ENCODE measurements at regions not wholly inside any gene's neighbourhood (a gene's known extent, or its start where the extent isn't known, plus 50 kb on each side); places are given as distances from the start of the nearest gene placed in this dataset.
A peak's percentile ranks its signal among the peaks of the same experiment; 100 is the strongest.
"Not testable (repeated sequence)": the region's sequence is repeated elsewhere in the genome, so short reads cannot be mapped to it uniquely, and the experiment has no call there.

- DNase-seq: no peak
Measured at GRCh38 chr4:189124791-189125190, 815.9 kb upstream of the FRG1 start.

GRCh38 chr4:189126040-189126439 is 814.6 kb upstream of the FRG1 start:
- DNase-seq: no peak

- DNase-seq: no peak
Measured at GRCh38 chr4:189128341-189128740, 812.3 kb upstream of the FRG1 start.

GRCh38 chr4:189129044-189129694 is 811.5 kb upstream of the FRG1 start:
- DNase-seq: no peak

GRCh38 chr4:189131118-189131517 is 809.6 kb upstream of the FRG1 start:
- no peak for DNase-seq

DNA sequence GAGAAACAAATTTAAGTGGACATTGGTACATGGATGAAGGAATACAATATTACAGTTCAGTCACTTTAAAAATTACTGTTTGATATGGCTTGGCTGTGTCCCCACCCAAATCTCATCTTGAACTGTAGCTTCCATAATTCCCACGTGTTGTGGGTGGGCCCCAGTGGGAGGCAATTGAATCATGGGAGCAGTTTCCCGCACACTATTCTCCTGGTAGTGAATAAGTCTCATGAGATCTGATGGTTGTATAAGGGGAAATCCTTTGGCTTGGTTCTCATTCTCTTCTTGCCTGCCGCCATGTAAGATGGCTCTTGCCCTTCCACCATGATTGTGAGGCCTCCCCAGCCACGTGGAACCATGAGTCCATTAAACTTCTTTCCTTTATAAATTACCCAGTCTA is 804.2 kb upstream of the FRG1 start:
- DNase-seq: no peak

DNA sequence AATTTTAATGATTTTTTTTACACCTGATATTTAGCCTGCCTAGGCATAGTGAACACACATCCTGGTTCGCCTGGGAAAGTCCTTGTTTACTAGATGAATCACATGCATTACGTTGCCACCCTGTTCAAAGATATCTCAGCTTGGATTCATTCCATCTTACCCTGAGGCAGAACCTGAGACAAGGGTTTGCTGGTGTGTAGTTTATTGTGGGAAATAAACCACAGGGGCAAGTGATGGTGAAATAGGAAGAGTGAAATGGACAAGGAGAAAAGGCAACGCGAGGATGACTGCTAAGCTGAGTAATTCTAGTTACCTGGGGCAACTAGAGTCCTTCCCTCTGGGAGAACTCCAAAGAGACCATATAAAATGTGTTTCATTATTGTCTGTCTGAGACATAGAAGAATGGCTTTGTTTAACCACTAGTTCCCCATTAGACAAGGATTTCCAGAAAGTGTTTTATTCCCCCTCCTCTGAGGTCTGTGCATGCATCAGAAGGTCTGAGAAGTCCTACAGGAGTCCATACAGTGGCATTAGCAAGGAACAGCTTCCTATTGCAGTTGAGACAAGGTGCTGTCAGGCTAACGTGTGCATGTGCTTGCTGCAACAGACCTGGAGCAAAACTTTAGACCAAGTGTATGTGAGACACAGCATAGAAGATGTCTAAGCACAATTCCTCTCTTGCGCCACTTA is 797.3 kb upstream of the FRG1 start:
- DNase-seq: no peak

- no peak for DNase-seq
Measured at GRCh38 chr4:189147005-189147929, 793.4 kb upstream of the FRG1 start.

- DNase-seq: not testable (repeated sequence)
Measured at GRCh38 chr4:189155083-189155482, 785.6 kb upstream of the FRG1 start.

DNA sequence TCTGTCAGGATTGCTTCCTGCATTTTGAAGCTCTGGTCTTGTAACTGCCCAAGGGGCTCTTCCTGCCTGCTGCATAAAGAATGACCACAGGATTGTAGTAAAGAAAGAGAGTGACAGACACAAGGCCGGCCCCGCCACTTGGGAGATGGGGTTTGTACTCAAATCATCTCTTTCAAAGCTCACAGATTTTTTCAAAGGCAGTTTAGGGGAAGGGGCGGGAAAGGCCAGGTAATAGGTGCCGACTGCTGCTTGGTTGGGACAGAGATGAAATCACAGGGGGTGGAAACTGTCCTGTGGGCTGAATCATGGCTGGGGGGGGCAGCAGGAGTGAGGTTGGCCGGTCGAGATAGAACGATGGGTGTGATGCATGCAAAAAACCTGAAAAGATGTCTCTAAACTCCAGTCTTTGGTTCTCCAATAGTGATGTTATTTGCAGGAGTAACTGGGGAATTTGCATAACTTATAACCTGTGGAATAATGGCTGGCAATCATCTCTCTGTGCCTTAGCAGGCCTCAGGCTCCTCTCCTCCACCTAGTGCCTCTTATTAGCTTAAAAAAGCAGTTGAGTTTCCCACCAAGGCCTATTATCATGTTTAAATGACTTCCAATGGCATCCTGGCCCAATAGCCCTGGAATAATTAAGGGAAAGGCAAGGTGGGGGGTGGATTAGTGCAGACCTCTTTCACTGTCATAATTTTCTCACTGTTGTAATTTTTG is 778.4 kb upstream of the FRG1 start:
- no peak for DNase-seq

- DNase-seq: no peak
Measured at GRCh38 chr4:189162888-189163287, 777.8 kb upstream of the FRG1 start.

DNA sequence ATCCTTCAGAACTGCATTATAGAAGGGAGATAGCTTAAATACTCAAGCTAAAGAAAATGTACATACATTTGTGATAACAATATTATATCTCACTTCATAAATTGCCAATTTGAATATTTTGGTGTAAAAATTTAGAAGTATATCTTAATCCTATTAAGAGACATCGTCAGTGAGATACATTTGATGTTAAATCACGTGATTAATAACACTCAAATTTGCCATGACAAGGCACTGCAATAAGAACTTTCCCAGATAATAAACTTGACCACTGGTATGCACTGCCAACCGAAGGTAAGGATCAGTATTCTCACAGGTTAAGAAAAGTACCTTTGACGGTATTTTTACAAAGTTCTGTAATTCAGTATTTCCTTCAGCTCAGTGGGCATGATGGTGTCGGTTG is 764.7 kb upstream of the FRG1 start:
- DNase-seq: no peak

DNA sequence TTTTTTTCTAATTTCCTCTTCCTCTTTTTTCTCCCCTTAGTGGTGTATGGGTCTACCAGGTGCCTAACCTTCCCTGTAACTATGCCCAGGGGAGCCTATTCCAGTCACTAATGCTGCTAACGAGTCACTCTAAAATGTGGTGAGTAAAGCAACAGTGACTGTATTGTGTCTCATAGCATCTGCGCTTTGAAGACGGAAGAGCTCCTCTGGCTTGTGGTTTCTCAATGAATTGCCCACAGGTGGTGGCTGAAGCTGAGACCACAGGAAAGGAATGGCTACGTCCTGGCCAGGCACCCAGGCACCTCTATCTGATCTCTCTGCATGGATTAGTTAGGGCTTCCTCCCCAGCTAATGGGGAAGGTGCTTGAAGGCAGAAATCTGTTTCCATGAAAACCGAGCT is 763.5 kb upstream of the FRG1 start:
- DNase-seq: no peak

GRCh38 chr4:189178125-189178746 is 762.4 kb upstream of the FRG1 start:
- DNase-seq: no peak

DNA sequence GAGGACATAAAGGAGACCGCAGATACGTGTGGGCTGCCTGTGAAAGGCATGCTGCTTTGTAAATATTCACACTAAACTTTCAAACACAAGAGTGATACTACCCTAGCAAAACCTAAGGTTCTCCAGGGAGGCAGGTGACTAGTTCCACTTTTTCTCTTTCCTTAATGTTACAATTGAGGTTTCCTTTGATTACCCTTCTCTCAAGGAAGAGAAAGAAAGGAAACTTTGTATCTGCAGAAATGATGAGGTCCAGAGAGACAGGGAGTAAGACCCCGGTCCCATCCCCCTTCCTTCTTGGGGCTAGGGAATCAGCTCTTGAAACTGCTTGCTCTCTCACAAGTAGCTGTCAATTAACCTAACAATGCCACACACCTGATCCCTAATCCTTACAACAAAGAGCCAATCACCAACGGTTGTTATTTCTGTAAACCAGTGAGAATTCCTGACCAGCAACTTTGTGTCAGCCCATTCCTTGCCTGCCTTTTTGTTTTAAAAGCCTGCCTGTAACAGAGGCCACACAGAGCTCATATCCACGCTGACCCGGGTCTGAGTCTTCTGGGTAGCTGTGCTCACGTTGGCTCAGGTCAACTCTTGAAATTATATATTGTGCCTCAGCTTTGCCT is 754.8 kb upstream of the FRG1 start:
- no peak for DNase-seq

DNA sequence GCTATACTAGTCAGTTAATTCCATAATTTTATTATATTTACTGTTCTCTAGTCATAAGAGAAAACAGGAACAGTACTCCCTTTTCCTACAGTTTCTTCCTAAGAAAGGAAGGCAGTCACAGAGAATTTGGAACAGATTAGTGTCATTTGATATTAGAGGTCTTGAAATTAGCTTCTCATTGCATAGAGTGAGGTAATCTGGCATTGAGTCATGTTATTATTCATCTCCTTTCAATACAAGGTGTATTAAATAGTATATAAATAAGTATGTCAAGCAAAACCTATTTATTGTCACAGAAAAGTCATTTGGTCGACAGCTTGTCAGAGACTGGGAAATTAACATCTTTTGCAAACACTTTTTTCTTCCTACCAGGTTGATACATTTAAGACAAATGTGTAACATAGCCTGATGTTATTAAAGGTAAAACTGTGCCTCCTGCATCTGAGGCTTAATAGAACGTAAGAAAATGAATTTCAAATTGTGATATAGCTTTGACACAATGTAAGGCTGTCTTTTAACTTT is 753.1 kb upstream of the FRG1 start:
- no peak for DNase-seq

GRCh38 chr4:189198624-189199023 is 742.0 kb upstream of the FRG1 start:
- no peak for DNase-seq

DNA sequence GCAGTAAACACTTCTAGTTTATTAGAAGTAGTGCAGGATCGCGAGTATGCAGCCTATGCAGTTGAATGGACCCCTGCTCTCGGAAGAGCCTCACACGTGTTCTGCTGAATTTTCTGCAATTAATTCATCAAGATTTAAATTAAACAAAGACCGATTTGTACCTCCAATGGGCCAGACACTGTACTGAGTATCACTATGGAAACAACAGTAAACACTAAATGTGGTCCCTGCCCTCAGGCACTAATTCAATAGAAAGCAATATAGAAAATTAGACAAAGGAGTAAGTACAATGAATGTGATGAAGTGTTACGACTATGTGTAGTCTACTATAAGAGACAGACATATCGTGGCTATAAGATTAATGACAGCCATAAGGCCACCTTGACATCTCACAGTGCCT is 740.3 kb upstream of the FRG1 start:
- no peak for DNase-seq

DNA sequence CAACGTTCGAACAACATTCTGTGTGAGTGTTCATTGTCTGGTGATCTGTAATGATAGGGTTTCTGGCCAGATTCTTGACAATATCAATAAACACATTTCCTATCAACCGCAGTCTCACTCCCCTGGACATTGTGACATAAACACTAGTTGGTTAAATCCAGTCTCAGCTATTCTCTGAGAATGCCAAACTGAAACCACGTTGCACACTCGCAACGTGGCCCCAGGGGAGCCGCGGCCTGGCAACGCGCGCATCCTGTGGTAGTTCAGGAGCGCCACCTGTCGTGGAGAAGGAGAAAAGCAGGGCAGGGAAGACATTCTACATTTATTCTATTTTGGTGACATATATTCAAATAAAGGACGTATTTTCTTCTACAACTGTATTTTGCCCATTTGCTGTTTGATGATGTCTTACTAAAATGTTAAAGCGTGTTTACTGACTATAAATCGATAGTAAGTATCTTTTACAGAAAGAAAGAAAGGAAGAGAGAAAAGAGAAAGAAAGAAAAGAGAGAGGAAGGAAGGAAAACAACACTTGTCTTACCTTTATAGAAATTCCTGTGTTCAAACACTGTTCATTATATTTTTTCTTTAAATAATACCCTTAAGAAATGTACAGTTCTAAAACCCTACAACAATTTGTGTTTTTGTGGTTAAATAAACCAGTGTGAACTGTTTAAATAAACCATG is 738.3 kb upstream of the FRG1 start:
- peak; percentile 9 for DNase-seq

GRCh38 chr4:189202869-189203271 is 737.8 kb upstream of the FRG1 start:
- DNase-seq: no peak

GRCh38 chr4:189204616-189205015 is 736.1 kb upstream of the FRG1 start:
- no peak for DNase-seq
